NCI-H82 treated with DMSO at 0.1 percent for 48 hours (cell line): ENCODE measurements at regions not wholly inside any gene's neighbourhood (a gene's known extent, or its start where the extent isn't known, plus 50 kb on each side); places are given as distances from the start of the nearest gene placed in this dataset.

Source experiments
- DNase-seq: peaks from one replicate; lab custom pipeline; 2025; ENCODE audit not compliant: unreplicated experiment; lab: John Stamatoyannopoulos, UW

DNA sequence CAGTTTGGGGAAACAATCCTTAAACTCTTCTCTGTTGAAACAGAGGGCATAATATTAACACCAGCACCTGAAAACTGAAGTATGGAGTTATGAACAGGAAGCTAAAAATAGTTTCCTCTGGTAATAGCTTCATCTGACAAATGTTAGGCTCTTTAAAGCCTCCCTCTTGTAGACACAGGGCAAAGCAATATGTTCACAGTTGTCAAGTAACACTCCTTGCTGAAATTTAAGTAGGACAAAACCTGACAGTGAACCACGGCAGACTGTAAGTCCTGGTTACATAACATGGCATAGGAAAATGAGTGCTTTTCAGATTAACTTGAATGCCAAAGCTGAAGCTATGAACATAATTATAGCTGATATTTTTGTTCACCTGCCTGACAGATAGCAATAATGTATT is 172.9 kb downstream of the CMPK2 start:
- no peak for DNase-seq

- no peak for DNase-seq
These were observed 171.2 kb downstream of the CMPK2 start for GRCh38 chr2:6694555-6694954.

- DNase-seq: no peak
These were observed 165.4 kb downstream of the CMPK2 start for GRCh38 chr2:6700335-6700734.

- no peak for DNase-seq
These were observed 161.6 kb downstream of the CMPK2 start for GRCh38 chr2:6704077-6704476.

- DNase-seq: no peak
These were observed 144.3 kb downstream of the CMPK2 start for GRCh38 chr2:6721395-6721794.

DNA sequence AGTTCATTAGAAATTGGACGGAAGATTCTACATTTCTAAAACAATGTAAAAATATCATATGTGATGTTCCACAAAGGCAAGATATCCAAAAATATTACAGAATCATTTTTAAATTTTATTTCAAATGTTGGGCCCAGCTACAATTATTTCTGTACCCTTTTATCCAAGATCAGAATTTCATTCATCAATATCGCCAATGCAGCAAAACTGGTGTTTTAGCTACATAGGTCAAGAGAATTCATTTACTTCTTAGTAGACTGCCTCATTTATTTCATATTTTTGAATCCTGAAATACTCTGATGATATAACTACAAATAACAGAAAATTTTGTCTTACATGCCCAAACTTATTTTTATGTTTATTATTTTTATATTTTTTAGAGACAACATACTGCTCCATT is 143.1 kb downstream of the CMPK2 start:
- DNase-seq: no peak

DNA sequence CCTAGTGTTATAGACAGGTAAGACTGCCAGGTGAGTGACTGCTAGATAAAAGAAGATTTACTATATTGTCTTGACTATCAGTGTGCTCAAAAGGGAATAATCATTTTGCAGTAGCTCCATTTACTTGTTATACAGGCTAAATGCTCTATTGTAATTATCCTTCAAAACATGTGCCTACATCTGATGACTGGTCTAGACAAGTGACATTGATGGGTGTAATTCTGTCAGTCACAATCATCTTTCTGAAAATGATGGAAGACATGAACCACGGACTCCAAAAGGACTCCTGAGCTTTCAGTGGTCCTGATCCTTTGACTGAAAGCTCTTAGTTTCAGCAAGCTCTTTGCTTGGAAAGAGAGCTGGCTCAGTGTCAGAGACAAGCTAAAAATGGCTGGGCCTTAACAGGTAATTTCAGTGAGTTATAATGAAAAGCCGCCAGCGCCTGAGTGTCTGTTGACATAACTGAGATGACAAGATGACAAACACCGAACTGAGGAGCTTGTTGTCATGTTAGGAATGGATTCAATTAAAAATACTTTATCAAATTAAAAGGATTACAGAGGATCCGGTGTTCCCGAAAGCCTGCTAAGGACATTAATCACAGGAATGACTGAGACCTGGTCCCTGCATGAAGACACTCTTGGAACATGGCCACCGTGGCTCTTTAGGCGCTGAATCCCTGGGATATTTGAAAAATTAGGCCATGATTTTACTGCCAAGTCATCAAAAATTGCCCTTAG is 141.7 kb downstream of the CMPK2 start:
- peak; percentile 60 for DNase-seq

GRCh38 chr2:6724605-6725140 is 141.0 kb downstream of the CMPK2 start:
- DNase-seq: no peak

DNA sequence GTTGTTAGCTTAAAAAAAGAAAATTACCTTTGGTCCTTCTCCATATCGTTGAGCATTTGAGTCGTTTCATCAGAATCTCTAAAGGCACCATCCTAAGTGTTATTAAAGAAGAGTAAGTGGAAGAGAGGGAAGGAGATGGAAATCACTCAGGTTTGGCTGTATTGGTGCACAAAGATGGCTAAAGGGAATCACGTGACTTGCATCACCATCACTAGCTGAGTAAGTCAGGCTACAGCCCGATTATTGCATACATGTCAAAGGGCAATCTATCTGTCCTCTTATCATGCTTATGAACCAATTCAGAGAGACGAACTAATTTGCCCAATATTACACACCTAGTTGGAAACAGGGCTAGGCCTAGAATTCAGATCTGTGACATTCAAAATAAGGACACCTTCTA is 137.6 kb downstream of the CMPK2 start:
- no peak for DNase-seq

DNA sequence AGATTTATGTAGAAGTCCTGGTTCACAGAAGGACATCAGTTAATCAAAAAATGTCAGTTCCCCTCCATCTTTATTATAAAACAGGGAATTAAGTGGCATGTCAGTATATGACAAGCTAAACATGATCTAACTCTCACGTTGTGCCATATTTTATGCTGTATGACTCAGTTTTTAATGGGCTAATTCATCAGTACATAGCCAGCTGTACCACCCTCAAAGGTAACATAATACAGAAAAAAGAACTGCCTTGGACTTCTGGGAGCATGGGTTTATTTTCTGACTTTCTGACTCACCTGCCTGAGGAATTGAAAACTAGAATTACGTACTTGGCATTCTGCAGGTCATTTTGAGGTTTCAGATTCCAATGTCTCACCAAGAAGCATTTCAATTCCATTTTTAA is 135.7 kb downstream of the CMPK2 start:
- no peak for DNase-seq

DNA sequence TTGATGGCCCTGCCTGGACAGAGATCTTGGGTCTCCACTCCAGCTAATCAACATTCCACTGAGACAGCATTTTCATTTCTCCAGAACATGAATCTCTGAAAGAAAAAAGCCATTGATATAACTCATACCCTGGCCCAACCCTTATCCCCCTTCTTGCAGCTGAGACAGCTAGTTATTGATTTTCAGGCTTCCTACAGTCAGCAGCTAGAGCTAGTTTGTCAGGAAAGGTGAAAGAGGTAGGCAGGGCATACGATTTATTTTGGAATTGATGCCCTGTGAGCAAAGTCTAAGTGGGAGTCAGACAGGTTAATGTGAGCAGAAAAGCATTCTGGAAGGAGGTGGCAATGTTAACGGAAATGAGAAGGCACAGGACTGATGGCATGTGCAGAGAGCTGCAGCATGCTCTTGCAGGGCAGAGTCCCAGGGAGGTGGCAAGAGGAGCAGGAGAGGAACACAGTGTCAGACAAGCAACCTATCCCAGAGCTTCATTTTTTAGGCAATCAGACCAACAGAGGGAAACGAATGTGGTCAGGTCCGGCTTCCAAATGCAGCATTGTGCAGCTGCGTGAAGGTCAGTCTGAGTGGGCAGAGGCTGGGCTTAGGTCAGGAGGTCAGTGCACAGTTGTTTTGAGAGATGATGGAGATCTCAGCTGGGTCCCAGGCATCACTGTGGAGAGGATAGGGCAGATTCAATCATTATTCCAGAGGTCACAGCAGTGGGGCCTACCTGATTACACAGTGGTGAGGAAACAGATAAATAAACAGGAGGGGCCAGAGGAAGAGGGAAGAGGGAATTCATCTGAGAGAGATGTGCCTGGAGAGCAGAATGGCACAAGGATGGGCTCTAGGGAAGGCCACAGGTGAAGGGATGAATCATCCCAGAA is 134.8 kb downstream of the CMPK2 start:
- no peak for DNase-seq

GRCh38 chr2:6739547-6739946 is 126.2 kb downstream of the CMPK2 start:
- DNase-seq: no peak

- DNase-seq: no peak
These were observed 124.5 kb downstream of the CMPK2 start for GRCh38 chr2:6741229-6741628.

DNA sequence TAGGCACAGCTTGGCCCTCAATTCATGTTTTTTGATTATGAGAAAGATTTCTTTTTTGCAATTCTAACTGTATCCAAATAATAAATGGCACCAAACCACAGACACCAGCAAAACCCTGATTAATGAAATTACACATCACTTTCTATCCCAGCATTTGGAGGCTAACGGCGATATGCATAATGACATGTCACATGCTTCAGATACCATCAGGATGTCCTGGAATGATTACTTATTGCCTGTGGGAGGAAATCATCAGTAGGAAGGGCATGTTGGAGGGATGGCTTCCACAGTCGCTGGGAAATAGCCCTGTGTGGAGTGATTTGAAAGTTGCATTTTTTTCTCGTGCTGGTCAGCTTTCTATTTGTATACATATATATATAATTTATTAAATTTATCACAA is 121.7 kb downstream of the CMPK2 start:
- no peak for DNase-seq

GRCh38 chr2:6747433-6747832 is 118.3 kb downstream of the CMPK2 start:
- DNase-seq: no peak

DNA sequence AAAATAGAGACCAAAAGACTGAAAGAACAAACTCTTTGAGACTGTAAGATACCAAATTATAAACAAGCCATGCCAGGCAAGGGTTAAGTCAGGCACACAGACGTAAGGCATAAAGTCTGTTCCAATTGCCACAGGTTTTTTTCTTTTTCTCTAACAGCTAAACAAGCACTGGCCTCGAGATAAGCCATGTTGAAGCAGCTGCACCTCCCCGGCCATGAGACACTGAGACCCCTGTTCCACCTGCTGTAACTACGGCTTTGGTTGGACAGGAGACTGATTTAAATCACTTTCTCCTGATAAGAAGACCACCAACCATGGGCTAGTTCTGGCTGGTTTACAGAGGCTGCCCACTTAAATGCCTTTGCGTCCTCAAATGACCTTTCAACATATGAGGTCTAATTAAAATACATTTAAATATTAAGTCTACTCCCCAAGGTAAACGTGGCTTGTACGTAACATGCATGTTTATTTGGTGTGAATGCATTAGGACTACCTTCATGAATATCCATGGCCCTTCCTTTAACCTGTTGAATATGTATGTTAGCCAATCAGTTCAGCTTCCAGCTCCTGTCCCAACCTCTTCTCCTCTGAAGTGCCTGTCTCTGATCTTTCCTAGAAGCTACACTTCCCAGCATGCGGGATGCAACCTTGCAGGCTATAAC is 117.2 kb downstream of the CMPK2 start:
- no peak for DNase-seq

DNA sequence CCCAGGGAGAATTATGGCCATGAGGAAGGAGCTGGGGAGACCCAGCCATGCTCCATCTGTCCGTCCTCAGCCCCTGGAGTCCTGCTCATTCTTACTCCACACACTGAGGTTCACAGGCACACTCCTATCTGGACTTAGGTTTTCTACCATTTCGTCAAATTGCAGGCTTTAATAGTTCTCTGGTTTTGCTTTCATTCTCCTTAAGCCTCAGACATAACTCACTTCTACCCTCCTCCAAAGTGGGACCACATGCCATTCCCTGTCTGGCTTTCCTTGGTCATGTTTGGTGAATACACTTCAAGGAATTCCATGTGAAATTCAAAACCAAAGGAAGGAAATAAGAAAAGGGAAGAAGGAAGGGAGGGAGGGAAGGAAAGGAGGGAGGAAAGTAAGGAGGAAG is 115.7 kb downstream of the CMPK2 start:
- peak; percentile 18 for DNase-seq

- DNase-seq: peak; percentile 63
These were observed 115.1 kb downstream of the CMPK2 start for GRCh38 chr2:6750411-6751158.

DNA sequence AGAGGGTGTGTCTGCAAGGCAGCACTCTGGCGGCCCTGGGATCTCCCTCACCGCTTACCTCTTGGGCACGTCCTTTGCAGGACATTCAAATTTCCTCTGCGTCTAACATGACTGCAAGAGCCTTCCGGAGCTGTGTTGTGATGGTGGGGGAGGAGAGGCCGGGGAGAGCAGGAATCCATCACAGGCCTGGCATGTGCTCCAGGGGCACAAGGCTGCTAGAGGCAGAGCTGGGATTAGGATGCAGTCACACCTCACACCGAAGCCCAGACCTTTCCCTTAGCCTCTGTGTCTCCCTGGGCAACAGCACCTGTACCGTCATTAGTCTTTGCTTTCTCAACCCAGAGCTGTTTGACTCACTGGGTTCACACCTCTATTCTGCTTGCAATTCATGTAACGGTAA is 111.3 kb downstream of the CMPK2 start:
- no peak for DNase-seq

DNA sequence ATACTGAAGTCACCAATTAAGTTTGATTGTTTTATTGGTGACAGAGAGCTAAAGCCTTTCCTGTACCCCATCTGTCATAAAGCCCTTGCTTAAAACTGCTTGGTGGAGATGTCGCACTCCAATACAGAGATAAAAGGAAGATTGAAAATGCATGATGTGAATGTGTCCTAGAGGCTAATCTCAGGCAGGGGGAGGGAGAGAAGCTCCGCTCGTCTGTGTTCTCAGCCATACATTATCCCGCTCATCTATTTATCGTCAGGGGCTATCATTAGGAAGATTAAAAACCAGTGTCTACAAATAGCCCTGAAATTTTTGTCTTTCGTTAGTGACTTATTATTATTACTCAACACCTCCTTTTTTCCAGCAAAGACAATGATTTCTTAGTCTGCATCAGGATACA is 110.3 kb downstream of the CMPK2 start:
- DNase-seq: peak; percentile 83

DNA sequence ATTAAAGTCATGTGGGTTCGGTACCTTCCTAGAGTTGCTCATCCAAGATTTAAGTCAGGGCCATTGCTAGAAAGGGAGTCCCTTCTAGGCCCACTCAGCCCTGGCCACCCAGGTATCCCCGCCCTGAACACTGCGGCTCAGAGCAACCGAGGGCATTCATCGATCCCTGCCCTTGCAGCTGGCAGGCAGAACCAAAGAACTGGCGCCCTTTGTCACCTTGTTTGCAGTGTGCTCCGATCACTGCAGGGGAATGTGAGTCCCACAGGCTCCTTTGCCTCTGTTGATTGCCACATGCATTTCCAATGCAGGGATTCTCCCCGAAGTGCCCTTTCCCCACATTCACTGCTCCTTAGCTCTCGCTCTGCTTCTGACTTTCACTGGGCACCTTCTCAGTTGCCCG is 108.5 kb downstream of the CMPK2 start:
- no peak for DNase-seq
